ENCODE measurements at regions not wholly inside any gene's neighbourhood (a gene's known extent, or its start where the extent isn't known, plus 50 kb on each side); places are given as distances from the start of the nearest gene placed in this dataset.

- no peaks in the 10 kb centered on the region for H3K27me3 ChIP-seq (replicated peaks; ENCODE audit: insufficient read depth, low read depth, low read length, poor library complexity)
- no peaks in the 10 kb centered on the region for H3K4me1 ChIP-seq (ENCODE audit: insufficient read depth, low read length, poor library complexity, severe bottlenecking)
- H3K36me3 ChIP-seq (ENCODE audit: insufficient read depth, low read length, poor library complexity, severe bottlenecking) = no peaks in the 10 kb centered on the region
- BruUV-seq (replicated peaks) = no TSS peak
- intact Hi-C loops (cut with micrococcal nuclease; ENCODE audit: unreplicated experiment) = no loop called here
- H3K9me3 ChIP-seq (ENCODE audit: low read depth, low read length, poor library complexity, severe bottlenecking) = no peaks in the 10 kb centered on the region
- CTCF ChIA-PET = no interaction called here
- H3K27ac ChIP-seq (ENCODE audit: low read depth, low read length, poor library complexity, severe bottlenecking) = no peak overlapping the region
- no peak for TF ChIP-seq CTCF (conservative IDR thresholded peaks at IDR 0.05; ENCODE audit: low read depth, low read length)
- no peak for TF ChIP-seq EZH2 (IDR thresholded peaks at IDR 0.05; ENCODE audit: borderline replicate concordance, low read depth, low read length, poor library complexity, severe bottlenecking)
- POLR2A ChIA-PET (ENCODE audit: low non-redundant PET) = no interaction called here
- no peak for DNase-seq (ENCODE audit: low spot score)
- no peak overlapping the region for H3K4me3 ChIP-seq (ENCODE audit: low read depth, low read length, poor library complexity, severe bottlenecking)
Measured at GRCh38 chr13:87940776-87941175, 269.6 kb downstream of the SLITRK5 start.

GRCh38 chr13:87941226-87941625 lies 270.1 kb downstream of the SLITRK5 start:
- Histone ChIP-seq H3K27ac (ENCODE audit: low read depth, low read length, poor library complexity, severe bottlenecking) (no peak overlapping the region), H3K4me1 (ENCODE audit: insufficient read depth, low read length, poor library complexity, severe bottlenecking) (no peaks in the 10 kb centered on the region), H3K9me3 (ENCODE audit: low read depth, low read length, poor library complexity, severe bottlenecking) (no peaks in the 10 kb centered on the region), H3K27me3 (replicated peaks; ENCODE audit: insufficient read depth, low read depth, low read length, poor library complexity) (no peaks in the 10 kb centered on the region), H3K4me3 (ENCODE audit: low read depth, low read length, poor library complexity, severe bottlenecking) (no peak overlapping the region), H3K36me3 (ENCODE audit: insufficient read depth, low read length, poor library complexity, severe bottlenecking) (no peaks in the 10 kb centered on the region)
- no peak for DNase-seq (ENCODE audit: low spot score)
- BruUV-seq (replicated peaks) = no TSS peak
- TF ChIP-seq EZH2 (IDR thresholded peaks at IDR 0.05; ENCODE audit: borderline replicate concordance, low read depth, low read length, poor library complexity, severe bottlenecking) (no peak), CTCF (conservative IDR thresholded peaks at IDR 0.05; ENCODE audit: low read depth, low read length) (no peak)
- ChIA-PET POLR2A (ENCODE audit: low non-redundant PET) (no interaction called here), CTCF (no interaction called here)
- intact Hi-C loops (cut with micrococcal nuclease; ENCODE audit: unreplicated experiment) = no loop called here

GRCh38 chr13:87942205-87942604 lies 271.0 kb downstream of the SLITRK5 start:
- DNase-seq (ENCODE audit: low spot score) = no peak
- TF ChIP-seq EZH2 (IDR thresholded peaks at IDR 0.05; ENCODE audit: borderline replicate concordance, low read depth, low read length, poor library complexity, severe bottlenecking) (no peak), CTCF (conservative IDR thresholded peaks at IDR 0.05; ENCODE audit: low read depth, low read length) (no peak)
- POLR2A ChIA-PET (ENCODE audit: low non-redundant PET) = no interaction called here
- intact Hi-C loops (cut with micrococcal nuclease; ENCODE audit: unreplicated experiment) = no loop called here
- no peak overlapping the region for H3K27ac ChIP-seq (ENCODE audit: low read depth, low read length, poor library complexity, severe bottlenecking)
- CTCF ChIA-PET = no interaction called here
- no peaks in the 10 kb centered on the region for H3K36me3 ChIP-seq (ENCODE audit: insufficient read depth, low read length, poor library complexity, severe bottlenecking)
- no peaks in the 10 kb centered on the region for H3K27me3 ChIP-seq (replicated peaks; ENCODE audit: insufficient read depth, low read depth, low read length, poor library complexity)
- H3K4me3 ChIP-seq (ENCODE audit: low read depth, low read length, poor library complexity, severe bottlenecking) = no peak overlapping the region
- H3K4me1 ChIP-seq (ENCODE audit: insufficient read depth, low read length, poor library complexity, severe bottlenecking) = no peaks in the 10 kb centered on the region
- H3K9me3 ChIP-seq (ENCODE audit: low read depth, low read length, poor library complexity, severe bottlenecking) = no peaks in the 10 kb centered on the region
- BruUV-seq (replicated peaks) = no TSS peak

All from A673 (cell line).